ENCODE measurements at regions not wholly inside any gene's neighbourhood (a gene's known extent, or its start where the extent isn't known, plus 50 kb on each side); places are given as distances from the start of the nearest gene placed in this dataset.

DNA sequence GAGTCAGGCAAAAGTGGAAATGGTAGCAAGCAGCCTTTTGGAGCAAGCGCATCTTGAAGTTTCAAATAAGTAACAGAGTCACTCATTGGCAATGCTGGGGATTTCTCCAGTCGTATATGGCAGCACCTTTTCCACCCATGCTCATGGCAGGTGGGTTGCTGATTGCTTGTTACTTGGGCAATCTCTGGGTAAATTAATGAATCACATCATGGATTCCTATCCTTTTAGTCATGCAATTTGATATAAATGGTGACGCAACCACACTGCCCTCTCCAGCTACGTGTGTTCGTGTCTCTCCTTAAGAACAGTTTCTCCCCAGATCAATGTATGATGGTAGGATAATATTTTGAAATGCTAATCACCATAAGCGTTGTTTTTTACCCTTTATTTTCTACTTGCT, 339.9 kb upstream of the KCNH8 start:
- Histone ChIP-seq H3K9me3 (ENCODE audit: low read depth, low read length, poor library complexity, severe bottlenecking) (no peaks in the 10 kb centered on the region), H3K36me3 (ENCODE audit: insufficient read depth, low read length, poor library complexity, severe bottlenecking) (no peaks in the 10 kb centered on the region), H3K27ac (ENCODE audit: low read depth, low read length, poor library complexity, severe bottlenecking) (no peak overlapping the region), H3K4me1 (ENCODE audit: insufficient read depth, low read length, poor library complexity, severe bottlenecking) (no peaks in the 10 kb centered on the region), H3K4me3 (ENCODE audit: low read depth, low read length, poor library complexity, severe bottlenecking) (no peak overlapping the region), H3K27me3 (replicated peaks; ENCODE audit: insufficient read depth, low read depth, low read length, poor library complexity) (no peaks in the 10 kb centered on the region)
- intact Hi-C loops (cut with micrococcal nuclease; ENCODE audit: unreplicated experiment) = no loop called here
- TF ChIP-seq CTCF (conservative IDR thresholded peaks at IDR 0.05; ENCODE audit: low read depth, low read length) (no peak), EZH2 (IDR thresholded peaks at IDR 0.05; ENCODE audit: borderline replicate concordance, low read depth, low read length, poor library complexity, severe bottlenecking) (no peak)
- BruUV-seq (replicated peaks) = no TSS peak
- no peak for DNase-seq (ENCODE audit: low spot score)
- ChIA-PET POLR2A (ENCODE audit: low non-redundant PET) (no interaction called here), CTCF (no interaction called here)

DNA sequence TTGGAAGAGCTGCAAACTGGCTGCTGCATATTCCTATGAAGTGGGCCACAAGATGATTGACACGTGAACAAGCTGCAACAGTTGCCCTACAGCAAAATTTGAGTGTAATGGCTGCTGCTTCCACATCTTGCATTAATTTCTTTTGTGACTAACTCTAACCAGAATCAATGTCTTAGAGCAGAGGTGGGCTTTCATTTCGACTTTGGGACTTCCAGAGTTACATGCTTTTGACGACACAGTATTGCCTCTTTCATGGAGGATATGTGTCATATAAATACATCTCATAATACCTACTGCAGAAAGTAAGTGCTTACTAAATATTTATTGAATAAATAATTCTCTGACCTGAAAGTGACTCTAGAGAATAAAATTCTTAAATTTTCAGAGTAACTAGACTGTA, 340.7 kb upstream of the KCNH8 start:
- Histone ChIP-seq H3K4me3 (ENCODE audit: low read depth, low read length, poor library complexity, severe bottlenecking) (no peak overlapping the region), H3K27me3 (replicated peaks; ENCODE audit: insufficient read depth, low read depth, low read length, poor library complexity) (no peaks in the 10 kb centered on the region), H3K4me1 (ENCODE audit: insufficient read depth, low read length, poor library complexity, severe bottlenecking) (no peaks in the 10 kb centered on the region), H3K36me3 (ENCODE audit: insufficient read depth, low read length, poor library complexity, severe bottlenecking) (no peaks in the 10 kb centered on the region), H3K27ac (ENCODE audit: low read depth, low read length, poor library complexity, severe bottlenecking) (no peak overlapping the region), H3K9me3 (ENCODE audit: low read depth, low read length, poor library complexity, severe bottlenecking) (no peaks in the 10 kb centered on the region)
- ChIA-PET CTCF (no interaction called here), POLR2A (ENCODE audit: low non-redundant PET) (no interaction called here)
- intact Hi-C loops (cut with micrococcal nuclease; ENCODE audit: unreplicated experiment) = no loop called here
- no peak for DNase-seq (ENCODE audit: low spot score)
- TF ChIP-seq EZH2 (IDR thresholded peaks at IDR 0.05; ENCODE audit: borderline replicate concordance, low read depth, low read length, poor library complexity, severe bottlenecking) (no peak), CTCF (conservative IDR thresholded peaks at IDR 0.05; ENCODE audit: low read depth, low read length) (no peak)
- no TSS peak for BruUV-seq (replicated peaks)

DNA sequence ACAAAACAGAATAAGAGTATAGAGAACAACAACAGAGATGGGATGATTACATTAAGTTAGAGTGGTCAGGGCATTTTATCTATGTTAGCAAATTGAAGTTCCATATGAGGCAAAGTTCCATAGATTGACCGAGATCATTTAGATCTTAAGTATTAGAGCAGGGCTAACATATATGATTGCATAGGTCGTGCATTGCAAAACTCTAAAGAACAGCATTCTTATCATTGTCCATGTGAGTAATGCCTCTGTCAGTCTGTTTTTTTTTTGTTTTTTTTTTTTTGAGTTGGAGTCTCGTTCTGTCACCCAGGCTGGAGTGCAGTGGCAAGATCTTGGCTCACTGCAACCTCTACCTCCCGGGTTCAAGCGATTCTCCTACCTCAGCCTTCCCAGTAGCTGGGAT, 341.7 kb upstream of the KCNH8 start:
- no peak overlapping the region for H3K27ac ChIP-seq (ENCODE audit: low read depth, low read length, poor library complexity, severe bottlenecking)
- no peaks in the 10 kb centered on the region for H3K27me3 ChIP-seq (replicated peaks; ENCODE audit: insufficient read depth, low read depth, low read length, poor library complexity)
- intact Hi-C loops (cut with micrococcal nuclease; ENCODE audit: unreplicated experiment) = no loop called here
- no TSS peak for BruUV-seq (replicated peaks)
- TF ChIP-seq CTCF (conservative IDR thresholded peaks at IDR 0.05; ENCODE audit: low read depth, low read length) = no peak
- TF ChIP-seq EZH2 (IDR thresholded peaks at IDR 0.05; ENCODE audit: borderline replicate concordance, low read depth, low read length, poor library complexity, severe bottlenecking) = no peak
- H3K36me3 ChIP-seq (ENCODE audit: insufficient read depth, low read length, poor library complexity, severe bottlenecking) = no peaks in the 10 kb centered on the region
- no peaks in the 10 kb centered on the region for H3K4me1 ChIP-seq (ENCODE audit: insufficient read depth, low read length, poor library complexity, severe bottlenecking)
- DNase-seq (ENCODE audit: low spot score) = no peak
- no peaks in the 10 kb centered on the region for H3K9me3 ChIP-seq (ENCODE audit: low read depth, low read length, poor library complexity, severe bottlenecking)
- POLR2A ChIA-PET (ENCODE audit: low non-redundant PET) = no interaction called here
- CTCF ChIA-PET = no interaction called here
- H3K4me3 ChIP-seq (ENCODE audit: low read depth, low read length, poor library complexity, severe bottlenecking) = no peak overlapping the region
